IMR-90 (cell line): ENCODE measurements at regions not wholly inside any gene's neighbourhood (a gene's known extent, or its start where the extent isn't known, plus 50 kb on each side); places are given as distances from the start of the nearest gene placed in this dataset.

Experiments
- ATAC-seq: fragments of 200-7000 bp; cut with Tn5 transposase; 2 replicates; pipeline ENCODE4 v1.9.1; 2020; ENCODE audit warnings: low read depth, mild to moderate bottlenecking, moderate library complexity
- BruUV-seq: library from RNA; stranded (reverse); fragments of 400-500 nt; replicated peaks from 2 replicates; lab custom pipeline; 2021; lab: Mats Ljungman, UMichigan
- CTCF ChIA-PET: fragments of 300-600 bp; formaldehyde crosslinking; extraction: SDS; loops from one replicate; lab custom pipeline; 2021; ENCODE audit warnings: antibody characterized with exemption; lab: Yijun Ruan, JAX
- POLR2A ChIA-PET: fragments of 300-600 bp; sonication (Branson Sonifier 250); formaldehyde crosslinking; loops from one replicate; lab custom pipeline; 2022; ENCODE audit warnings: antibody characterized with exemption; ENCODE audit not compliant: unreplicated experiment; lab: Charles Lee
- DNase-seq: peaks from one replicate; pipeline ENCODE4 v3.0.0; 2013
- H2AFZ ChIP-seq: replicated peaks from 2 replicates; pipeline ENCODE3; 2013; ENCODE audit warnings: low read length, mild to moderate bottlenecking; ENCODE audit not compliant: poor library complexity
- H2AK5ac ChIP-seq: 2 replicates; pipeline ENCODE4 v1.6.1; 2013; ENCODE audit warnings: low read depth, low read length, inconsistent platforms
- H2AK9ac ChIP-seq: replicated peaks from 2 replicates; pipeline ENCODE3; 2013; ENCODE audit warnings: mild to moderate bottlenecking, low read depth, low read length, moderate library complexity; ENCODE audit not compliant: poor library complexity
- H2BK120ac ChIP-seq: 2 replicates; pipeline ENCODE4 v1.6.1; 2013; ENCODE audit warnings: low read depth, low read length, inconsistent platforms
- H2BK15ac ChIP-seq: 3 replicates; pipeline ENCODE4 v1.6.1; 2013; ENCODE audit warnings: low read depth, low read length, inconsistent platforms
- H2BK20ac ChIP-seq: 2 replicates; pipeline ENCODE4 v1.6.1; 2013; ENCODE audit warnings: low read depth, mild to moderate bottlenecking, inconsistent platforms, low read length, moderate library complexity
- H2BK5ac ChIP-seq: 2 replicates; pipeline ENCODE4 v1.6.1; 2013; ENCODE audit warnings: mild to moderate bottlenecking, low read depth, low read length, inconsistent platforms; ENCODE audit not compliant: poor library complexity, severe bottlenecking
- H3K14ac ChIP-seq: replicated peaks from 2 replicates; pipeline ENCODE4 v1.6.1; 2013; ENCODE audit warnings: low read depth, low read length, inconsistent platforms
- H3K18ac ChIP-seq: 2 replicates; pipeline ENCODE4 v1.6.1; 2013; ENCODE audit warnings: low read depth, low read length, control low read depth
- H3K23ac ChIP-seq: 2 replicates; pipeline ENCODE4 v1.6.1; 2013; ENCODE audit warnings: low read depth, low read length, inconsistent platforms
- H3K27ac ChIP-seq: 2 replicates; pipeline ENCODE4 v1.5.1; 2013; ENCODE audit warnings: mild to moderate bottlenecking, control low read depth, low read length; ENCODE audit not compliant: insufficient read depth
- H3K27me3 ChIP-seq: 2 replicates; pipeline ENCODE4 v1.6.1; 2013; ENCODE audit warnings: low read length; ENCODE audit not compliant: control insufficient read depth, insufficient read depth
- H3K36me3 ChIP-seq: 2 replicates; pipeline ENCODE4 v1.6.1; 2013; ENCODE audit warnings: low read length, mixed read lengths; ENCODE audit not compliant: control insufficient read depth, insufficient read depth
- H3K4ac ChIP-seq: 2 replicates; pipeline ENCODE4 v1.6.1; 2013; ENCODE audit warnings: low read depth, low read length, inconsistent platforms
- H3K4me1 ChIP-seq: 2 replicates; pipeline ENCODE4 v1.6.1; 2013; ENCODE audit warnings: low read length, mixed read lengths; ENCODE audit not compliant: control insufficient read depth, insufficient read depth
- H3K4me2 ChIP-seq: 2 replicates; pipeline ENCODE4 v1.6.1; 2013; ENCODE audit warnings: low read depth, mild to moderate bottlenecking, control low read depth, low read length, moderate library complexity
- H3K4me3 ChIP-seq: 2 replicates; pipeline ENCODE4 v1.5.1; 2013; ENCODE audit warnings: low read depth, mild to moderate bottlenecking, control low read depth, low read length, moderate library complexity; ENCODE audit not compliant: insufficient read depth
- H3K56ac ChIP-seq: 2 replicates; pipeline ENCODE4 v1.6.1; 2013; ENCODE audit warnings: low read length, inconsistent platforms; ENCODE audit not compliant: insufficient read depth; ENCODE audit errors: extremely low read depth
- H3K79me1 ChIP-seq, 2 experiments: 2 replicates each; pipeline ENCODE4 v1.6.1; 2013; ENCODE audit warnings: low read length in 2 of 2, inconsistent platforms in 1 of 2, low read depth in 1 of 2
- H3K9ac ChIP-seq: 2 replicates; pipeline ENCODE4 v1.6.1; 2013; ENCODE audit warnings: low read depth, low read length, control low read depth
- H3K9me1 ChIP-seq: 2 replicates; pipeline ENCODE4 v1.6.1; 2013; ENCODE audit warnings: low read length, inconsistent platforms; ENCODE audit not compliant: insufficient read depth
- H3K9me3 ChIP-seq: 2 replicates; pipeline ENCODE4 v1.6.1; 2013; ENCODE audit warnings: low read length; ENCODE audit not compliant: control insufficient read depth, insufficient read depth
- H4K20me1 ChIP-seq: 2 replicates; pipeline ENCODE4 v1.6.1; 2013; ENCODE audit warnings: low read length, inconsistent platforms; ENCODE audit not compliant: insufficient read depth
- H4K5ac ChIP-seq: 2 replicates; pipeline ENCODE4 v1.6.1; 2013; ENCODE audit warnings: mild to moderate bottlenecking, low read depth, low read length, control low read depth
- H4K8ac ChIP-seq, 2 experiments: 2 replicates each; pipeline ENCODE4 v1.6.1; 2013; ENCODE audit warnings: low read depth in 2 of 2, low read length in 2 of 2, control low read depth in 1 of 2, inconsistent platforms in 1 of 2
- H4K91ac ChIP-seq: 2 replicates; pipeline ENCODE4 v1.6.1; 2013; ENCODE audit warnings: low read depth, low read length, inconsistent platforms; ENCODE audit not compliant: insufficient read depth
- BHLHE40 ChIP-seq: fragments of 150-350 bp; IDR thresholded peaks from 2 replicates; pipeline ENCODE4 v1.6.1; 2016; ENCODE audit warnings: mild to moderate bottlenecking, low read depth, low read length
- MXI1 ChIP-seq: IDR thresholded peaks from 2 replicates; pipeline ENCODE4 v1.6.1; 2012; ENCODE audit warnings: low read depth, mild to moderate bottlenecking, low read length, moderate library complexity, borderline replicate concordance
- RAD21 ChIP-seq: IDR thresholded peaks from 2 replicates; pipeline ENCODE4 v1.6.1; 2012; ENCODE audit warnings: low read length, improper control_type of control experiment
- RFX5 ChIP-seq: IDR thresholded peaks from 2 replicates; pipeline ENCODE4 v1.8.0; 2012; ENCODE audit warnings: low read depth, mild to moderate bottlenecking, low read length, moderate library complexity
- WGBS, 2 experiments: methylation state at CpG; one replicate each; pipeline versions ENCODE4 v1.1.5 to v1.1.7; 2013; ENCODE audit warnings: missing lambda C conversion rate in 2 of 2; ENCODE audit not compliant: insufficient read length in 1 of 2; ENCODE audit errors: extremely low coverage in 2 of 2; 5-methylcytosine and 5-hydroxymethylcytosine counted together
- dilution Hi-C: fragments of 300-500 bp; cut with HindIII; formaldehyde crosslinking; loops from one replicate; pipeline ENCODE4 v1.14.3; 2018; ENCODE audit warnings: low sequenced_read_pairs; ENCODE audit not compliant: unreplicated experiment
- in situ Hi-C: fragments of 300-500 bp; cut with MboI; formaldehyde crosslinking; loops from 3 replicates; pipeline ENCODE4 v1.14.3; 2019; ENCODE audit warnings: low sequenced_read_pairs, inconsistent platforms, mixed read lengths
- intact Hi-C: fragments of 100-400 bp; cut with micrococcal nuclease; formaldehyde crosslinking; loops from 2 replicates; pipeline ENCODE4 v1.10.0; 2022
- TF ChIP-seq, protein P1 (sequence below): fragments of 150-350 bp; IDR thresholded peaks from 2 replicates; pipeline ENCODE4 v1.6.1; 2016; ENCODE audit warnings: low read depth, mild to moderate bottlenecking, low read length, moderate library complexity, borderline replicate concordance

DNA sequence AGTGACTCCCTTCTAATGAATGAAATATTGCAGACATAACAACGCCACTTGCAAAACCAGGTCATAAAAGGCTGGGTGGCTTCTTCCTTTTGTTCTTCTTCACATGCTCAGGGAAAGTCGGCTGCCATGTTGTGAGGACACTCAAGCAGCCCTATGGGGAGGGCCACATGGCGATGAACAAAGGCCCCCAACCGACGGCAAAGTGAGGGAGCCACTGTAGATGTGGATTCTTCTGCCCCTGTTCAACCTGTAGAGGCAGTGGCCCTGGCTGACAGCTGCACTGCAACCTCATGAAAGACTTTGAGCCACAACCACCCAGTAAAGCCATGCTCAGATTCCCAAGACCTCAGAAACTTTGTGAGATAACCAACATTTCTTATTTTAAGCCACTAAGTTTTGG lies 203.5 kb upstream of the TNRC6C start:
- no peak overlapping the region for H3K9ac ChIP-seq
- dilution Hi-C loops, result no loop called here
- no peaks in the 10 kb centered on the region for H3K36me3 ChIP-seq
- no peak overlapping the region for H3K4me3 ChIP-seq
- no peaks in the 10 kb centered on the region for H3K79me1 ChIP-seq
- H2AFZ ChIP-seq, result no peak overlapping the region
- no peaks in the 10 kb centered on the region for H3K4me1 ChIP-seq
- no peak for ATAC-seq
- H3K9me1 ChIP-seq, result no peaks in the 10 kb centered on the region
- no peak overlapping the region for H3K23ac ChIP-seq
- H2AK5ac ChIP-seq, result no peak overlapping the region
- H3K27ac ChIP-seq, result no peak overlapping the region
- ChIA-PET CTCF (no interaction called here), POLR2A (no interaction called here)
- no peak overlapping the region for H2BK15ac ChIP-seq
- no peak overlapping the region for H3K4ac ChIP-seq
- H2BK20ac ChIP-seq, result no peak overlapping the region
- no peak overlapping the region for H3K56ac ChIP-seq
- no peak overlapping the region for H4K91ac ChIP-seq
- H4K20me1 ChIP-seq, result no peaks in the 10 kb centered on the region
- H2AK9ac ChIP-seq, result no peak overlapping the region
- in situ Hi-C loops, result no loop called here
- H3K27me3 ChIP-seq, result peaks cover 14% of the 10 kb centered on the region
- BruUV-seq, result no TSS peak
- DNase-seq, result no peak
- H2BK120ac ChIP-seq, result no peak overlapping the region
- no peak overlapping the region for H4K5ac ChIP-seq
- H3K9me3 ChIP-seq, result peaks cover 7% of the 10 kb centered on the region
- intact Hi-C loops, result no loop called here
- no peak overlapping the region for H3K18ac ChIP-seq
- no peak overlapping the region for H2BK5ac ChIP-seq
- H3K4me2 ChIP-seq, result no peak overlapping the region
- no peak overlapping the region for H3K14ac ChIP-seq
- TF ChIP-seq BHLHE40 (no peak), RAD21 (no peak), RFX5 (no peak), MXI1 (no peak)
- TF ChIP-seq, protein P1, sequence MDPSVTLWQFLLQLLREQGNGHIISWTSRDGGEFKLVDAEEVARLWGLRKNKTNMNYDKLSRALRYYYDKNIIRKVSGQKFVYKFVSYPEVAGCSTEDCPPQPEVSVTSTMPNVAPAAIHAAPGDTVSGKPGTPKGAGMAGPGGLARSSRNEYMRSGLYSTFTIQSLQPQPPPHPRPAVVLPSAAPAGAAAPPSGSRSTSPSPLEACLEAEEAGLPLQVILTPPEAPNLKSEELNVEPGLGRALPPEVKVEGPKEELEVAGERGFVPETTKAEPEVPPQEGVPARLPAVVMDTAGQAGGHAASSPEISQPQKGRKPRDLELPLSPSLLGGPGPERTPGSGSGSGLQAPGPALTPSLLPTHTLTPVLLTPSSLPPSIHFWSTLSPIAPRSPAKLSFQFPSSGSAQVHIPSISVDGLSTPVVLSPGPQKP, result no peak
- no peak overlapping the region for H4K8ac ChIP-seq
- WGBS, 2 experiments, result no CpG with 5 or more reads among the region's 5 CpGs
